Ovary (tissue), 7 donors: ENCODE measurements at regions not wholly inside any gene's neighbourhood (a gene's known extent, or its start where the extent isn't known, plus 50 kb on each side); places are given as distances from the start of the nearest gene placed in this dataset.

Experiments
- DNase-seq, 5 donors: peaks; one replicate each; pipeline ENCODE4 v3.0.0-alpha.2; 2019 to 2020
- H3K27ac ChIP-seq, 2 donors: fragments of 200-600 bp; one replicate each; pipeline versions ENCODE4 v1.5.1 to v1.8.0; 2019 to 2022
- H3K27me3 ChIP-seq: fragments of 200-600 bp; one replicate; pipeline ENCODE4 v1.8.0; 2022
- H3K36me3 ChIP-seq: fragments of 200-600 bp; sonication (generic); one replicate; pipeline ENCODE4 v1.5.1; 2019
- H3K4me1 ChIP-seq: one replicate; pipeline ENCODE4 v1.8.1; 2013; ENCODE audit warnings: mild to moderate bottlenecking, moderate library complexity; ENCODE audit not compliant: insufficient read depth
- H3K4me3 ChIP-seq: fragments of 200-600 bp; sonication (generic); one replicate; pipeline ENCODE4 v1.5.1; 2017
- H3K9me3 ChIP-seq, 2 donors: fragments of 200-600 bp in 1 of 2; sonication (generic) in 1 of 2; one replicate each; pipeline versions ENCODE4 v1.5.1 to v1.8.1; 2013 to 2019; ENCODE audit warnings: mild to moderate bottlenecking in 1 of 2, moderate library complexity in 1 of 2
- EP300 ChIP-seq: sonication (generic); formaldehyde crosslinking; IDR thresholded peaks from one replicate; pipeline ENCODE4 v1.6.1; 2017; ENCODE audit warnings: antibody characterized with exemption
- POLR2A ChIP-seq: fragments of 450-650 bp; IDR thresholded peaks from one replicate; pipeline ENCODE4 v1.6.1; 2017; ENCODE audit warnings: antibody characterized with exemption, mild to moderate bottlenecking, moderate library complexity
- WGBS, 3 donors: extraction: QIAGEN DNeasy Blood & Tissue Kit in 1 of 3; methylation state at CpG; one replicate each; pipeline versions ENCODE4 v1.1.5 to v1.1.7; 2013 to 2017; 5-methylcytosine and 5-hydroxymethylcytosine counted together
- intact Hi-C, 4 donors: fragments of 100-400 bp; cut with DNase I; formaldehyde crosslinking; loops; one replicate each; pipeline versions ENCODE4 v1.11.0 to v1.15.1; 2022 to 2023
- TF ChIP-seq, protein P1 (sequence below), 3 donors: fragments of 450-650 bp in 2 of 3; fragments of 200-600 bp in 1 of 3; IDR thresholded peaks; one replicate each; pipeline versions ENCODE4 v1.5.1 to v1.8.0; 2016 to 2022; ENCODE audit warnings: antibody characterized with exemption in 3 of 3, mild to moderate bottlenecking in 1 of 3
- donor health status: DM: no; HTN: no; CAD: no; lungs with moderate emphysema.
- donor health status: DM: no; HTN: no; CAD: no.
- donor health status: Bipolar disorder and iron deficiency.
- donor health status: DM: no; HTN: no; CAD: no.
- donor health status: DM: yes; HTN: yes; CAD: no.

DNA sequence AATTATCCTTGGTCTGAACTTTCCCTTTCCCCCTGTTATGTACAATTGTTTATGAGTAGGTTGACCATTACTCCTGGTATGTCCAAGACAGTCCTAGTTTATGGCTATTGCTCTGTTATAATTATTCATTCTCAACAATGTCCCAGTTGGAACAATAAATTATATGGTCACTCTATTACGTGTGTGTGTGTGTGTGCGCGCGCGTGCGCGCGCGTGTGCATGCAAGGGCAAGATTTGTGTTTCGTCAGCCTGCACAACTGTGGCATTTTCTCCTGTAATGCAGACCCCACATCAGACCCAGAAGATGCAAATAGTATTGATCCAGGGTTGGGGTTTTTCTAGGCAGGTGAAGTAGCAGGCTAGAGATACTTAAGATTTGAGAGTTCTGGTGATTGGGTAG lies 88.4 kb downstream of the ESM1 start:
- TF ChIP-seq POLR2A (no peak), EP300 (no peak)
- TF ChIP-seq, protein P1, sequence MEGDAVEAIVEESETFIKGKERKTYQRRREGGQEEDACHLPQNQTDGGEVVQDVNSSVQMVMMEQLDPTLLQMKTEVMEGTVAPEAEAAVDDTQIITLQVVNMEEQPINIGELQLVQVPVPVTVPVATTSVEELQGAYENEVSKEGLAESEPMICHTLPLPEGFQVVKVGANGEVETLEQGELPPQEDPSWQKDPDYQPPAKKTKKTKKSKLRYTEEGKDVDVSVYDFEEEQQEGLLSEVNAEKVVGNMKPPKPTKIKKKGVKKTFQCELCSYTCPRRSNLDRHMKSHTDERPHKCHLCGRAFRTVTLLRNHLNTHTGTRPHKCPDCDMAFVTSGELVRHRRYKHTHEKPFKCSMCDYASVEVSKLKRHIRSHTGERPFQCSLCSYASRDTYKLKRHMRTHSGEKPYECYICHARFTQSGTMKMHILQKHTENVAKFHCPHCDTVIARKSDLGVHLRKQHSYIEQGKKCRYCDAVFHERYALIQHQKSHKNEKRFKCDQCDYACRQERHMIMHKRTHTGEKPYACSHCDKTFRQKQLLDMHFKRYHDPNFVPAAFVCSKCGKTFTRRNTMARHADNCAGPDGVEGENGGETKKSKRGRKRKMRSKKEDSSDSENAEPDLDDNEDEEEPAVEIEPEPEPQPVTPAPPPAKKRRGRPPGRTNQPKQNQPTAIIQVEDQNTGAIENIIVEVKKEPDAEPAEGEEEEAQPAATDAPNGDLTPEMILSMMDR (IDR thresholded peaks at IDR 0.05): no peak
- DNase-seq: no peak
- peaks cover 1% of the 10 kb centered on the region for H3K4me1 ChIP-seq
- intact Hi-C loops: no loop called here
- no peaks in the 10 kb centered on the region for H3K27me3 ChIP-seq
- 92 to 97% (median 97%) methylated on average over 10 of the region's 10 CpGs for WGBS, 3 donors
- H3K36me3 ChIP-seq: no peaks in the 10 kb centered on the region
- H3K9me3 ChIP-seq: no peaks in the 10 kb centered on the region
- no peak overlapping the region for H3K27ac ChIP-seq
- no peak overlapping the region for H3K4me3 ChIP-seq

- intact Hi-C loops: no loop called here
- peak in 3 of 5 donors; percentile 20 to 34 (median 24) for DNase-seq
These were observed 89.5 kb downstream of the ESM1 start for GRCh38 chr5:54895816-54896341.

GRCh38 chr5:54894957-54895815 lies 90.2 kb downstream of the ESM1 start:
- no peak for TF ChIP-seq EP300
- TF ChIP-seq, protein P1 (IDR thresholded peaks at IDR 0.05): no peak
- DNase-seq: no peak
- Histone ChIP-seq H3K27ac (no peak overlapping the region), H3K4me3 (no peak overlapping the region), H3K4me1 (no peaks in the 10 kb centered on the region), H3K36me3 (no peaks in the 10 kb centered on the region), H3K9me3 (no peaks in the 10 kb centered on the region), H3K27me3 (no peaks in the 10 kb centered on the region)
- WGBS, 3 donors: 64 to 74% (median 68%) methylated on average over 3 of the region's 3 CpGs
- intact Hi-C loops: no loop called here

More at GRCh38 chr5:54895816-54896341, 89.5 kb downstream of the ESM1 start:
- Histone ChIP-seq H3K27me3 (no peaks in the 10 kb centered on the region), H3K27ac (no peak overlapping the region), H3K9me3 (no peaks in the 10 kb centered on the region), H3K36me3 (no peaks in the 10 kb centered on the region), H3K4me1 (no peaks in the 10 kb centered on the region), H3K4me3 (no peak overlapping the region)
- no peak for TF ChIP-seq EP300
- TF ChIP-seq, protein P1 (IDR thresholded peaks at IDR 0.05): peak in 1 of 3 donors; percentile 43
- 24 to 29% (median 28%) methylated on average over 6 of the region's 6 CpGs for WGBS, 3 donors

GRCh38 chr5:54889826-54890225 lies 95.6 kb downstream of the ESM1 start:
- H3K4me3 ChIP-seq: no peak overlapping the region
- intact Hi-C loops: no loop called here
- no peak for TF ChIP-seq POLR2A
- no peaks in the 10 kb centered on the region for H3K4me1 ChIP-seq
- DNase-seq: no peak
- no peaks in the 10 kb centered on the region for H3K9me3 ChIP-seq
- no peaks in the 10 kb centered on the region for H3K36me3 ChIP-seq
- H3K27me3 ChIP-seq: no peaks in the 10 kb centered on the region
- WGBS, 3 donors: 57 to 76% (median 66%) methylated on average over 1 of the region's 1 CpG
- H3K27ac ChIP-seq: no peak overlapping the region

GRCh38 chr5:54887663-54888062 lies 97.7 kb downstream of the ESM1 start:
- Histone ChIP-seq H3K4me3 (no peak overlapping the region), H3K27ac (no peak overlapping the region), H3K4me1 (peaks cover 3% of the 10 kb centered on the region), H3K27me3 (no peaks in the 10 kb centered on the region), H3K9me3 (no peaks in the 10 kb centered on the region), H3K36me3 (no peaks in the 10 kb centered on the region)
- 94 to 100% (median 98%) methylated on average over 1 of the region's 1 CpG for WGBS, 3 donors
- intact Hi-C loops: no loop called here
- no peak for TF ChIP-seq POLR2A
- TF ChIP-seq, protein P1 (IDR thresholded peaks at IDR 0.05): no peak
- no peak for TF ChIP-seq EP300
- no peak for DNase-seq
